GM18909 (cell line): ENCODE measurements at regions not wholly inside any gene's neighbourhood (a gene's known extent, or its start where the extent isn't known, plus 50 kb on each side); places are given as distances from the start of the nearest gene placed in this dataset.
"Not testable (repeated sequence)": the region's sequence is repeated elsewhere in the genome, so short reads cannot be mapped to it uniquely, and the experiment has no call there.

Experiments
- ATAC-seq: cut with Tn5 transposase; IDR thresholded peaks from one replicate; pipeline ENCODE4 v1.9.1; 2021; ENCODE audit warnings: mild to moderate bottlenecking; ENCODE audit not compliant: unreplicated experiment, poor library complexity

DNA sequence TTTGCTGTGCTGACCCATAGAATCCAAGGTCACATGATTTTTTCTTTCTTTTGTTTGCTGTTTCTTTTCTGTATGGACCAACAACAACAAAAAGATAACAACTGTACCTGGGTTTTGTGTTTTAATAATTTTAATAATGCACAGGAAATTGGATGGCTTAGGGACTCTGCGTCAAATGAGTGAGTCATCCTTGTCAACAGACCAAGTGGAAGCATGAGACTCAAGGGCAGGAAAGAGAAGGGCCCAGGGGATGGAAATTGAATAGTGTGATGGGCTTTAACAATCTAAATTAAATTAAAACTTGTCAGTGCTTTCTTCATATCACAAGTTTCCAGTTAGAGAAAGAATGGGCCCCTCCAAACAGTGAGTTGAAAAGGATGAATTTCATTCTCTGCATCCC lies 413.0 kb downstream of the PREX1 start:
- ATAC-seq: no peak

DNA sequence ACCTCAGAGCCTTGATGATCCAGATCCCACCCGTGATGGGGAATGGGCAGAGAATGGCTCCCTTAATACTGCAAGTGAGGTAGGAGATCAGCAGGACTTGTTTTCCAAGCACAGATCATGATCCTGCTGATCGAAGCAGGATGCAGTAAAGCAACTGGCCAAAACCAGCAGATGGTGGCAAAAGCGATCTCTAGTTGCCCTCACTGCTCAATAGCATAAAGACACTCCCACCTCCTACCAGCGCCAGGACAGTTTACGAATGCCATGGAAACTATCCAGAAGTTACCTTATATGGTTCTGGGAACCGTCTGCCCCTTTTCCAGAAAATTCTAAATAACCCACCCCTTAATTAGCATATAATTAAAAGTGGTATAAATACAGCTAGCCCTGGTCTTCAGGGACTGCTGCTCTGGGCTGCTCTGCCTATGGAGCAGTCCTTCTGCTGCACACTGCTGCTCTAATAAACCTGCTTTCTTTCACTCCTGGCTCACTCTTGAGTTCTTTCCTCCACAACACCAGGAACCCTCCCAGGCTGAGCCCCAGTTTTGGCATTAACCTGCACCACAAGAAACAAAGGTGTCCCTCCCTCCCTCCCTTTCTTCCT lies 415.8 kb downstream of the PREX1 start:
- no peak for ATAC-seq

DNA sequence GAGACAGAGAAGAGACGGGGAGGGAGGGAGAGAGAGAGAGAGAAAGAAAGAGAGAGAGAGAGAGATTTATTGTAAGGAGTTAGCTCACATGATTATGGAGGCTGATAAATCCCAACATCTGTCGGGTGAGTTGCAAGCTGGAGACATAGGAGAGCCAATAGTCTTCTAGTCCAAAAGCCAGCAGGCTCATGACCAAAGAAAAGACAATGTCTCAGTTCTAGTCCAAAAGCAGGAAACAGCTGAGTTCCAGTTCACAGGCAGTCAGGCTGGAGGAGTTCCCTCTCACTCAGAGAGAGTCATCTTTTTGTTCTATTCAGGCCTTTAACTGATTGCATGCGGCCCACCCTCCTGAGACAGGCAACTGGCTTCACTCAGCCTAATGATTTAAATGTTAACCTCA lies 416.6 kb downstream of the PREX1 start:
- ATAC-seq: no peak

DNA sequence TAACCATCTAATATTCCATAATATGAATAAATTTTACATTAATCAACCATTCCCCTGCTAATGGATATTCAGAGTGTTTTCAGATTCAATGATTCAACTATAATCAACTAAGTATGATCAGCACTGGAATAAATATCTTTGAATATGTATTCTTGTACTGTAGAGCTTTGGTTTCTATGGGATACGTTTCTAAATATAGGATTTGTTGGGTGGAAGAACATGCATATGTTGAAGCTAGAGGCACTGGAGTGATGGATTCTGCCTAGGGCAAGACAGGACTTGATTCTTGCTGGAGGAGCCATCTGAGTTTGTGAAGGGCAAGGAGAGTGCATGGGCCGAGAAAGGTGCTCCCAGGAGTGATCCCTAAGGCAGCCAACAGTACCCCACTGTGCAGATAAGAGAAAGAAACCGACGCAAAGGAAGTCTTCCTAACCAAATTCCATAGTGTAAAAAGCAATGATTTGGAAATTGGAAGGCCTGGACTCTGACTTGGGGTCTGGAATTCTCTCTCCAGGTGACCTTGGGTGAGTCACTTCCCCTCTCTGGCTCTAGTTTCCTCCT lies 418.7 kb downstream of the PREX1 start:
- no peak for ATAC-seq

DNA sequence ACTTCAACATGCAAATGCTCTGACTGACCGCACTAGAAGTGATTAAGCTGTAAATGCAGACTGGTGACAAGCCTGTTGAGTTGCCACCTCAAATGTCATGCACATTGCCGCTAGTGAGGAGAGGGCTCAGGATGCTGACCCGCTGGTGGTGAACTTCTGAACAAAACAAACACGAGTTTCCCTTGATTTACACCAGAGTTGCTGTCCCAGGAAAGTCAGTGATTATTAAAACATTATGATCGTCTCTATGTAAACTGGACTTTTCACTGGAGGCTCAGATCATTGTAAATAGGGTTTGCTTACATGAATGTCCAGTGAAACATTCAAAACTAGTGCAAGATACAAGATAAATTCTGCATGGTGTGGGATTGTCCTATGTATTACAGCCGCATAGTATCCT lies 420.1 kb downstream of the PREX1 start:
- ATAC-seq: no peak

DNA sequence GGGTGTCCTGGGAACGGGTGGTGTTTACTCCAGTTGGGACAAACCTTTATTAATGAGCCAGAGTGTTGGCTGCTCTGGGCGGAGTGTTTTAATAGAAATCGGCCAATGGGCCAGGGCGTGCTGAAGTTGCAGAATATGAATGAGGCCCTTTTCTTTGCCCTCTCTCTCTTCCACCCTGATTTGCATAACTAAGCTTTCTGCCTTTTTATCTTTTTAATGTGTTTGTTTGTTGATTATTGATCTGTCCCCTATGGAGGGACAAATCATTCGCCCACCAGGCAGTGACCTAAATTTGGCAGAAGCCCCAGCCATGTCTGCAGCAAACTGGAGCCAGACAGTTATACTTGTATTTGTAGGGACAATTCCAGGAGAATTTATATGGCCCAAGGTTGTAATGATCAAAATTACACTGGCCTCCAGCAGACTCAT lies 420.9 kb downstream of the PREX1 start:
- ATAC-seq: no peak

DNA sequence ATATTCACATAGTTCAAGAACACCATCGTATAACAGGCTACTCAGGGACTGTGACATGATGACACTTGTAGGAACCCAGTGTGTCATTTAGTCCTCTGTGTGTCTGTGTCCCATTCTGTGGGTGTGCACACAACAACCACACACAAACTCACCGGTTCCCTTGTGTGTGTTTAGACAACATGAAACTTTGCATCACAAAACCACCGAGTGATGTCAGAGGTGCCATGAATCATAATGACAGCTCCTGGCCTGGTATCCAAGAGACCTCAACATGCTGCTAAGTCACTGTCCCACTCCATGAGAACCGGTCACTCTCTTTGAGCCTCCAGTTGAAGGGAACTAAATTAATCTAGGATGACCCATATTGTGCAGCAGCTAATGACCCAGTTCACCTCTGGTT lies 421.3 kb downstream of the PREX1 start:
- ATAC-seq: no peak

DNA sequence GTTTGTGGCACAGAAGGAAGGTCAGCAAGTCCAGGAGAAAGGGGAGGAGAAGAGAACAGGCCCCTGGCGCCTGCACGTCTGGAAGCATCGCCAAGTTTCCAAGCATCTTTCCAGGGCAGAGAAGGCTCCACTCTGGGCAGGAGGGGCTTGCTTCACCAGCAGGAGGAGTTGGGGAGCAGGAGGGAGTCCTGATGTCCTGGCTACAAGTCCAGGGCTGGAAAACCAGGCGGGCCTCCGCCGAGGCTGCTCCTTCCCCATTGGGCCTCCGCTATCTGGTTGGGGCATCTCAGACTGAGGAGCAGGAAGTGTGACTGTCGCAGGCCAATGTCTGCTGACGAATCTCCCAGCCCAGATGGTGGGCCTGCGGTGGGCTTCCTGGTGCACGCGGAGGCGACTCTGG lies 421.9 kb downstream of the PREX1 start:
- ATAC-seq: no peak

DNA sequence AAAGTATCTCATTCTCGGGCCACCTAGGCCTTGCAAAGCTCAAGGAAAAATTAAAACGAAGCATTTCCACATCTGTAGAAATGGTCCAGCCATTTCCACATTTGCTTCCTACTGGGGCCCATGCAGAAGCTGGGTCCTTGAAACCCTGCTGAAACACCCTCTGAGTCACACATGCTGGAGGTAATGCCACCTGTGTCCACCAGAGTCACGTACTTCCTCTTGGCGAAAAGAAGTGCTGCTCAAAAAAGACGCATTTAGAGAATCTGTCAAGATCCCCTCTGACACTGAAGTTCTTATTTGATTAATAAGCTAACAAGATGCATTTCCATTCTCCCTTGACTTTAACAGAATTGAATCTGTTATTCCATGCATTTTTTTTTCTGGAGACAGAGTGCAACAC lies 423.2 kb downstream of the PREX1 start:
- no peak for ATAC-seq

DNA sequence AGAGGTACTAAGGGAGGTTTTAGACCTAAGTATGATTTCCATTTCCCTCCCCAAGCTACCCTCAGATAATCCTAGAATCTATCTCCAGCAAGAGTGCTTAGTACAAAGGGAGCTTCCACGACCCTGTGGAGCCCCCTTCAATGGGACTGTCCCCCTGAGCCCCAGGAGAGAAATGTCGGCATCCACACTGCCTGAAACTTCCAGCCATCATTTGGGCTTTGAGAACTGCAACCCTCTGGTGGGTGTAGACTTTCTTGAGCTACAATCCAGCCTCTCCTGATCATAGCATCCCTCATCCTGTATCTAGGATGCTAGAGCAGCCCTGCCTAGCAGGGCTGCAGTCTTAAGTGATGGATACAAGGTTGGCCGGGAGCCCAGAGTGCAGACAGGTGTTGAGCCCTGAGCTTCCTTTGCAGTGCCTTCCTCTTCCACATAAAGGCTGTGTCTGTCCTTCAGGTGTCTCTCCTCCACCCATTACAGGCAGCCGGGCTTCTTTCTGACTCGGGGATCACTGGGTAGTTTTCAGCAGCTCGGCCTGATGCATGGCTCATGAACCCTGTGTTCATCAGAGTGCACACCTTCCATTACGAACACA lies 424.5 kb downstream of the PREX1 start:
- ATAC-seq: no peak

DNA sequence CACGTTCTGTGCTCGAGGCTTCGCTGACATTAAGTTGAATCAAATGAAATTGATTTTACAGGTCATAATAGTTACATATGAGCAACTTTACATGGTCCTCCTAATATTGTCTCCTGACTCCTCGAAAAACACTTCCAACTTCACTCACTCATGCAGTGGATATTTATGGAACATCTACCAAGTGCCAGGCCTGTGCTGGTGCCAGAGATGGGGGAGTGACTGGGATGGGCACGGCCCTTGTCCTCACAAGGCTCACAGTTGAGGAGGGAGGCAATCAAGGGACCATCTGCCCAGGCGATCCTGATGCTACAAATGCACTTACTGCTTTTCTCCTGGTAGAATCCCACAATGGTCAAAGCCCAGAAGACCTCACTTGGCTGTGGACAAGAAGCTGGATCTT lies 426.4 kb downstream of the PREX1 start:
- no peak for ATAC-seq

DNA sequence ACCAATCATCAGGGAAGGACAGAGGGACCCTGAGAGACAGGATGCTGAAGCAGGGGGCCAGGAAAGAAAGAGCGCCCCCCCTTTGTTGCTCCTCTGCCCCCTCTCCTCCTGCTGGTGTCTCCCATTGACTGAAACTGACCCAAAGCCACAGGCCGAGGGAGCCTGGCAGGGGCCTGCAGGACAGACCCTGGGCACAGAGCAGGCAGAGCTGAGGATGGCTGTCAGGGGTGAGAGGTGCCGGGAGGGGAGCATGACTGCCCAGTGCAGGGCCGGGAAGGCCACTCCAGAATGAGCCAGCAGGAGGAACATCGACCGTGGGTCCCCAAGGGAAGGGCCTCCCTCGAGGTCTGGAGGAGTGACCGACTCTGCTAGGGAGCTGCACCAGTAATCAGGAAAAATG lies 427.8 kb downstream of the PREX1 start:
- ATAC-seq: no peak

DNA sequence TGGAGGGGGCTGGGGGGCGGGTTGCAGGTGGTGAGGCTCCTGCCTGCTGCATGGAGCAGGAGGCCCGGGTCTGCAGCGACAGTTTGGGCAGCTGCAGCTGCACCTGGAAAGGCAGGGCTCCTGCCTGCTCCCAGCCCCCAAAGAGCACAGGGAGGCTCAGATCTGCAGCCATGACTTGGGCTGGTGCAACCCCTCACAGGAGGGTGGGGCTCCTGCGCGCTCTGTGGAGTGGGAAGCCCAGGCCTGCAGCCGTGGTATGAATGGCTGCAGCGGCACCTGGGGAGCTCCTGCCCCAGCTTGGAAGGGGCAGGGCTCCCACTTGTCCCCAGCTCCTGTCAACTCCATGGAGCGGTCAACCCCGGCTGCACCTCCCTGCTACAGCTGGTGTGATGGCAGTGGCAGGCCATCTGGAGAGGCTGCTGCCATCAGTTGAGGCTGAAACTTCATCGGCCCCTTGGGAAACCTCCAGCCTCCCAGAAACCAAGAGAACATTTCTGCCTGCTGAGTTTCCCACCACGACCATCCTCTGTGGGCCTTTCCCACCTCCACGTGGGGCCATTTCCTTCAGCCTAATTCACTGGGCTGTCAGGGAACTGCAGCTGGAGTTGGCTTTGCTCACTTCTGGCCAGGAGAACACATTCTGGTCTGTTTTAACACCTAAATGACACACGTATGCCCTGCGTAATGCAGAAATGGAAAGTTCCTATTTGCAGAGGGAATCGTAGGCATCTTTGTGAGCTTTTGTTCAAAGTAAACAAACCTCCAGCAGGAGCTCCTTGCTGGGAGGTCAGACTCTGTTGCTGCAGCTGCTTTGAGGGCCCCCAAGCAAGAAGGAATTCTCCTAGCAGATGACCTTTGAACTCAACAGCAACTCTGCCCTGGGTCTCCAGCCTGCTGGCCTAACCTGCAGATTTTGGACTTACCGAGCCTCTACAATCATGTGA lies 429.0 kb downstream of the PREX1 start:
- ATAC-seq: no peak

DNA sequence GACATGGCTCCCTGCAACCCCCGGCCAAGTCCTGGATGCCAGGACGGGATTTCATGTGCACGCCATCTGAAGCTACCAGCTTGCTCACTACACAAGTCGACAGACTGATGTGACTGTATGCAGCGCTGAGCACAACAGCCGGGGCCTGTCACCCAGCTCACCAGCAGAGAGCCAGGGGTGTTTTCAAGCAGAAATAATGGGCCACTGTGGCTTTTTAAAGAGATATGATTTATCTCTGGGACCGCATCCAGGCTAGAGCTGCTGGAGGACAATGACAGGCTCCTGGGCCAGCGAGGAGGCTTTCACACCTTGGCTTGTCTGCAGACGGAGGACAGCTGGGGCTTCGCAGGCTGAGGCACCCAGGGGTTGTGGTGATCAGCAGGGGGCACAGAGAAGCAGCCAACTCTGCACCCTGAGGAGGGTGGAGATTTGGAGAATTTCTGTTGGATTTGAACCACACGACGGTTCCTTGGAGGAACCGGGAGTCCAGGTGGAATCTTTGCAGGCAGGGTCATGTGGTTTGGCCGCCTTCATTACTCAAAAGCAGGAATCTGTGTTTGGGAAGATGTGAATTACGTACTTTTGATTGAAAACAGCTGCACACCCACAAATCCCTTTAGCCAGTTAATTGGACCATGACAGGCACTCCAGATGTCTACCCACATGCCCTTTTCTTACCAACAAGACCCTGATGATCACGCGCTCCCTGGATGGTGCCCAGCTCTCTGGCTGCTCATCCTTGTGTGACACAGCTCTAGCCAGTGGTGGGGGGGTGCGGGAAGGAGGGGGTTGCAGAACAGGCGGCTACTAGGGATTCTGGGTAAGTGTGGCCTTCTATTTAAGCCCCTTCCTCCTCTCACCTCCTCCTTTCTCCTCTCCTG lies 430.6 kb downstream of the PREX1 start:
- ATAC-seq: not testable (repeated sequence)

DNA sequence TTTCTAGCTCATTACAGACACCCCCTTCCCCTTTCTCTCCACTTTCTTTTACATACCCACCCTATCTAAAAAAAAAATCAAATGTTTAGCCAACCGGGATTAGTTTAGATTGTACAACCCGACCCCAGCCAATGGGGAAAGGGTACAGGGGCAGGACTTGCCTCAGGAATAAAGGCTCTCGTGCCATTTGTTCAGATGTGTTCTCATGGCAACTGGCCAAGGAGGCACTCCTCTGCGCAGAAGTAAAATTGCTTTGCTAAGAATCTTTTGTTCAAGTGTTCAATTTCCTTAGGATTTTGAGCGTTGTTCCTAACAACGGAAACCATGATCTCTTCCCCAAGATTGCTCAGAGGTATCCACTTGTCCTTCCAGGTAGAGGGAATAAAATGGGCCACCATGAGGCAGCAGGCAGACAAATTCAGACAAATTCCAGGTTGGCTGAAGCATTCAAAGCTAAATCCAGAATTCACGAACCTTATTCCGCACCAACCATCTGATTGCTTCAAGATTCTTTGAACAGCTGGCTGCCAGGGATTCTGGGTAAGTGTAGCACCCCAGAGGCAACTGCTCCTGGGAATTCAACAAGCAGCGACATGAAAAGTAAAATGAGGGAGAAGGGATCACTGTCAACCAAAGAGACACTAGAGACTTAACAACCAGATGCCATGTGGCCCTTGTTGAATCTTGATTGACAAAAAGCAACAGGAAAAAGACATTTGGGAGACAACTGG lies 431.8 kb downstream of the PREX1 start:
- ATAC-seq: no peak

DNA sequence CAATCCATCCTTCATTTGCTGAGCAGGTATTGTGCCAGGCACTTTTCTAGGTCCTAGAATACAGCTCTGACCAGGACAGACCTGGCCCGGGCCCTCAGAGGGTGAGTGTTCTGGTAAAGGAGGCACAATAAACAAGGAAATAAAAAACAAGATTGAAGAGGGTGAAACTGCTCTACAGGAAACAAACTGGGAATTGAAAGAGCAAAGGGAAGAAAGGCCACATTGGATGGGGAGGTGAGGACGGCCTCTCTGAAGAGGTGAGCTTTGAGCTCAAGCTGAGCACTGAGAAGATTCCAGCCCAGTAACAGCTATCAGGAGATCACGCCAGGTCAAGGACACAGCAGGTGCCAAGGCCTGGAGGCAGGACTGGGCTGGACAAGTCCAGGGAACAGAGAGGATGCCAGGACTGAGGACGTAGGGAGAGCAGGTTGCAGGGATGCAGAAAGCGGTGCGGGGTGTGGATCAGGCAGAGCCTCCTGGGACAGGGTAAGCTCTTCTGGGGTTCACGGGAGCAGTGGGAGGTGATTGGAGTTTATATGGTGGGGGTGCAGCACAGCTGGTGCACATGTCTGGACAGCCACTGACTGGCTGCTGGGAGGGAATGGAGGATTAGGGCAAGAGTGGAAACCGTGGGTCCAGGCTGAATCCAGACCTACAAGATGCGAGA lies 433.3 kb downstream of the PREX1 start:
- ATAC-seq: no peak

DNA sequence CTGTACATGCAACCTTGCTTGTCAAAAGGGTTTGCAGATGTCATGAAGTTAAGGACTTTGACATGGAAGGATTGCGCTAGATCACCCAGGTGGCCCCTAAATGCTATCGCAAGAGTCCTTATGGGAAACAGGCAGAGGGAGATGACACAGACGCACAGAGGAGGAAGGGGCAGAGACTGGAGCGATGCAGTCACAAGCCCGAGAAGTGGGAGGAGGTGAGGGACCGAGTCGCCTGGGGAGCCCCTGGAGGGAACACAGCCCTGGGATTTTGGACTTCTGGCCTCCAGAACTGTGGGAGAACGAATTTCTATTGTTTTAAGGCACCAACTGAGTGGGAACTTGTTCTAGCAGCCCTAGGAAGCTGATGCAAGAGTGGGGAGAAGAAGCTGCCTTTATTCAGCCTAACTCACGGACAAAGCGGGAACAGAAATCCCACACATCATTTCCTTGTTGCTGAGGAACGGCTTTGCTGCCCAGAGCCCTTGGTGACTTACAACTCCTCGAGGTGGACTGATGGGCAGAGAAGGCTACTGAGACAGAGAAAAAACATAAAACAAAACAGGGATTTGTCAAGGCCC lies 434.0 kb downstream of the PREX1 start:
- no peak for ATAC-seq

DNA sequence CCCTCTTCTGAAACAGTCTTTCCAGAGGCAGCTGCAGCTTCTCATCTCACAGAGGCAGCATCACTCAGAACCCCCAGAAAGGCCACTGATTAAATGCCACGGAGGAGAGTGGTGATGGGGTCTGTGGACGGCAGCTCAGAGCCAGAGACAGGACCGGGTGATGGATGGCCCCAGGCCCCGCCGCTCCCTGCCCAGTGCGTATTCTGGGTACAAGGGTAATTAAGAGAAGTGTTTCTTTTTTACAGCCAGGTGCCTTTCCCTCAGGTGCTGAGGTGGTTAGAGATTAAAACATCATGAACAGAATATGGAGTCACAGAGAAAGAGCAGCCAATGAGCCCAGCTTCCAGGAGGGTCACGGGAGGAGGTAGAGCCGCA lies 434.5 kb downstream of the PREX1 start:
- ATAC-seq: no peak
